GM23338 (cell line): ENCODE measurements at regions not wholly inside any gene's neighbourhood (a gene's known extent, or its start where the extent isn't known, plus 50 kb on each side); places are given as distances from the start of the nearest gene placed in this dataset.

ENCODE experiments used
- ATAC-seq: fragments of 200-7000 bp; cut with Tn5 transposase; 3 replicates; pipeline ENCODE4 v1.9.1; 2020
- DNase-seq: peaks from one replicate; pipeline ENCODE4 v3.0.0-alpha.2; 2015; ENCODE audit warnings: low spot score
- H2AFZ ChIP-seq: fragments of 200-600 bp; sonication (generic); 2 replicates; pipeline ENCODE4 v1.8.0; 2016; ENCODE audit warnings: antibody characterized with exemption, mild to moderate bottlenecking, moderate library complexity
- H3F3A ChIP-seq: fragments of 200-600 bp; sonication (generic); replicated peaks from 2 replicates; pipeline ENCODE4 v1.8.0; 2017; ENCODE audit warnings: antibody characterized with exemption, mixed run types, low read depth
- H3K27ac ChIP-seq: fragments of 200-600 bp; sonication (generic); 2 replicates; pipeline ENCODE4 v1.6.1; 2016; ENCODE audit warnings: low read depth
- H3K27me3 ChIP-seq: fragments of 200-600 bp; sonication (generic); 2 replicates; pipeline ENCODE4 v1.8.0; 2016; ENCODE audit warnings: mild to moderate bottlenecking, mixed run types, moderate library complexity; ENCODE audit not compliant: insufficient read depth
- H3K36me3 ChIP-seq: fragments of 200-600 bp; sonication (generic); 2 replicates; pipeline ENCODE4 v1.8.0; 2016; ENCODE audit warnings: mild to moderate bottlenecking; ENCODE audit not compliant: insufficient read depth
- H3K4me1 ChIP-seq: fragments of 200-600 bp; sonication (generic); 2 replicates; pipeline ENCODE4 v1.8.0; 2016; ENCODE audit warnings: mild to moderate bottlenecking, moderate library complexity; ENCODE audit not compliant: insufficient read depth
- H3K4me2 ChIP-seq: fragments of 200-600 bp; sonication (generic); 2 replicates; pipeline ENCODE4 v1.7.1; 2017; ENCODE audit warnings: mixed run types
- H3K4me3 ChIP-seq: fragments of 200-600 bp; sonication (generic); 2 replicates; pipeline ENCODE4 v1.6.1; 2016; ENCODE audit warnings: mixed run types
- H3K79me2 ChIP-seq: fragments of 200-600 bp; sonication (generic); replicated peaks from 2 replicates; pipeline ENCODE4 v1.8.0; 2017; ENCODE audit warnings: mild to moderate bottlenecking; ENCODE audit not compliant: insufficient read depth
- H3K9me2 ChIP-seq: fragments of 200-600 bp; sonication (generic); 2 replicates; pipeline ENCODE4 v1.8.0; 2017; ENCODE audit not compliant: insufficient read depth
- H4K20me1 ChIP-seq: fragments of 200-600 bp; sonication (generic); replicated peaks from 2 replicates; pipeline ENCODE4 v1.8.0; 2017; ENCODE audit warnings: mild to moderate bottlenecking; ENCODE audit not compliant: insufficient read depth
- H3K27ac Mint-ChIP-seq: 2 replicates; pipeline ENCODE4 v1.8.0; 2020; ENCODE audit warnings: inconsistent platforms, mild to moderate bottlenecking, moderate library complexity, mixed read lengths
- H3K27me3 Mint-ChIP-seq: 3 replicates; pipeline ENCODE4 v1.8.0; 2022; ENCODE audit warnings: low read depth, mild to moderate bottlenecking, moderate library complexity, mixed read lengths, inconsistent platforms; ENCODE audit not compliant: insufficient read depth, poor library complexity
- H3K36me3 Mint-ChIP-seq: 3 replicates; pipeline ENCODE4 v1.8.0; 2021; ENCODE audit warnings: low read depth, mild to moderate bottlenecking, inconsistent platforms, moderate library complexity, mixed read lengths
- H3K4me1 Mint-ChIP-seq: 3 replicates; pipeline ENCODE4 v1.8.0; 2020; ENCODE audit warnings: mild to moderate bottlenecking, inconsistent platforms, mixed read lengths
- H3K4me3 Mint-ChIP-seq: 3 replicates; pipeline ENCODE4 v1.8.0; 2021; ENCODE audit warnings: moderate library complexity, mild to moderate bottlenecking, inconsistent platforms, mixed read lengths
- H3K9me3 Mint-ChIP-seq: 3 replicates; pipeline ENCODE4 v1.8.0; 2020; ENCODE audit warnings: moderate library complexity, mild to moderate bottlenecking, inconsistent platforms, mixed read lengths
- CREB1 ChIP-seq: fragments of 250-450 bp; sonication (Bioruptor Pico); IDR thresholded peaks from 2 replicates; pipeline ENCODE4 v1.5.0; 2020; ENCODE audit warnings: low read depth, mild to moderate bottlenecking, moderate library complexity
- CTCF ChIP-seq, 2 experiments: fragments of 200-600 bp in 1 of 2; sonication (generic) in 1 of 2; conservative IDR thresholded peaks; 2 replicates each; pipeline versions ENCODE4 v1.5.1 to v1.6.1; 2016 to 2017; ENCODE audit warnings: antibody characterized with exemption in 2 of 2, low read depth in 2 of 2, mild to moderate bottlenecking in 2 of 2, moderate library complexity in 1 of 2
- ETS1 ChIP-seq: IDR thresholded peaks from 2 replicates; pipeline ENCODE4 v1.6.1; 2016; ENCODE audit warnings: antibody characterized with exemption
- EZH2 ChIP-seq: fragments of 200-600 bp; sonication (generic); IDR thresholded peaks from one replicate; pipeline ENCODE4 v1.8.0; 2017; ENCODE audit warnings: antibody characterized with exemption, mild to moderate bottlenecking, low read depth; ENCODE audit not compliant: unreplicated experiment
- EZH2phosphoT487 ChIP-seq: fragments of 200-600 bp; sonication (generic); IDR thresholded peaks from one replicate; pipeline ENCODE4 v1.8.1; 2018; ENCODE audit warnings: antibody characterized with exemption; ENCODE audit not compliant: unreplicated experiment
- JUNB ChIP-seq: IDR thresholded peaks from one replicate; pipeline ENCODE4 v1.6.1; 2016; ENCODE audit warnings: antibody characterized with exemption; ENCODE audit not compliant: unreplicated experiment
- NANOG ChIP-seq: IDR thresholded peaks from 2 replicates; pipeline ENCODE4 v1.6.1; 2016; ENCODE audit warnings: antibody characterized with exemption, borderline replicate concordance
- POLR2AphosphoS5 ChIP-seq: IDR thresholded peaks from 2 replicates; pipeline ENCODE4 v1.6.1; 2016; ENCODE audit warnings: antibody characterized with exemption, low read depth
- REST ChIP-seq: IDR thresholded peaks from one replicate; pipeline ENCODE4 v1.6.1; 2018; ENCODE audit warnings: antibody characterized with exemption; ENCODE audit not compliant: unreplicated experiment
- STAT1 ChIP-seq: IDR thresholded peaks from one replicate; pipeline ENCODE4 v1.6.1; 2016; ENCODE audit warnings: antibody characterized with exemption; ENCODE audit not compliant: unreplicated experiment
- ZNF114 ChIP-seq: fragments of 250-450 bp; sonication (Bioruptor Pico); IDR thresholded peaks from 2 replicates; pipeline ENCODE4 v1.5.0; 2020; ENCODE audit warnings: mild to moderate bottlenecking, moderate library complexity
- ZNF331 ChIP-seq: fragments of 250-450 bp; sonication (Bioruptor Pico); IDR thresholded peaks from 2 replicates; pipeline ENCODE4 v1.5.0; 2020; ENCODE audit warnings: low read depth, mild to moderate bottlenecking, moderate library complexity
- ZNF462 ChIP-seq: fragments of 250-450 bp; sonication (Bioruptor Pico); IDR thresholded peaks from 2 replicates; pipeline ENCODE4 v1.5.0; 2020; ENCODE audit warnings: mild to moderate bottlenecking, moderate library complexity

- Mint-ChIP-seq H3K4me3 (no peak overlapping the region), H3K36me3 (no peaks in the 10 kb centered on the region), H3K27me3 (peaks cover 3% of the 10 kb centered on the region), H3K27ac (no peak overlapping the region), H3K4me1 (no peaks in the 10 kb centered on the region; the same call in 2 of the 3 replicates), H3K9me3 (no peaks in the 10 kb centered on the region)
- Histone ChIP-seq H3K27me3 (no peaks in the 10 kb centered on the region), H4K20me1 (no peaks in the 10 kb centered on the region), H3F3A (no peaks in the 10 kb centered on the region), H3K4me1 (no peaks in the 10 kb centered on the region), H3K79me2 (no peaks in the 10 kb centered on the region), H3K9me2 (no peaks in the 10 kb centered on the region), H3K27ac (no peak overlapping the region), H2AFZ (no peak overlapping the region), H3K4me2 (no peak overlapping the region), H3K4me3 (no peak overlapping the region), H3K36me3 (no peaks in the 10 kb centered on the region)
- ATAC-seq (no peak), DNase-seq (no peak)
- TF ChIP-seq ZNF331 (CRISPR knock-in tag) (no peak), JUNB (no peak), CTCF (conservative IDR thresholded peaks at IDR 0.05; ENCODE audit: low read depth in 2 of 2) (no peak), EZH2phosphoT487 (no peak), CREB1 (CRISPR knock-in tag) (no peak), STAT1 (no peak), POLR2AphosphoS5 (no peak), EZH2 (no peak), ZNF114 (no peak), NANOG (no peak), REST (no peak), ZNF462 (CRISPR knock-in tag) (no peak), ETS1 (no peak)
Measured at GRCh38 chr15:57875347-57875746, 168.8 kb downstream of the POLR2M start.
